Central memory CD8-positive, alpha-beta T cell (primary cell): ENCODE measurements at regions not wholly inside any gene's neighbourhood (a gene's known extent, or its start where the extent isn't known, plus 50 kb on each side); places are given as distances from the start of the nearest gene placed in this dataset.

Experiments
- ATAC-seq: fragments of 150-1000 bp; cut with Tn5 transposase; replicated peaks from 2 replicates; pipeline ENCODE4 v1.10.0; 2022; ENCODE audit warnings: mild to moderate bottlenecking, moderate FRiP score, moderate number of reproducible peaks; ENCODE audit not compliant: poor library complexity, severe bottlenecking; ENCODE audit errors: extremely low read depth
- DNase-seq, 2 donors: peaks; one replicate each; pipeline ENCODE4 v3.0.0; 2021; ENCODE audit warnings: low spot score in 2 of 2
- H3K27ac Mint-ChIP-seq: one replicate; pipeline ENCODE4 v1.8.0; 2022; ENCODE audit warnings: low read depth, mild to moderate bottlenecking, moderate library complexity, mixed read lengths
- H3K27me3 Mint-ChIP-seq: one replicate; pipeline ENCODE4 v1.8.0; 2022; ENCODE audit warnings: mixed read lengths
- H3K36me3 Mint-ChIP-seq: one replicate; pipeline ENCODE4 v1.8.0; 2022; ENCODE audit warnings: mild to moderate bottlenecking, moderate library complexity, mixed read lengths; ENCODE audit not compliant: insufficient read depth
- H3K4me1 Mint-ChIP-seq: one replicate; pipeline ENCODE4 v1.8.0; 2022; ENCODE audit warnings: mixed read lengths
- H3K4me3 Mint-ChIP-seq: one replicate; pipeline ENCODE4 v1.8.0; 2022; ENCODE audit warnings: mild to moderate bottlenecking, moderate library complexity, mixed read lengths
- H3K9me3 Mint-ChIP-seq: one replicate; pipeline ENCODE4 v1.8.0; 2022; ENCODE audit warnings: mixed read lengths

GRCh38 chr5:56513141-56513540 lies 280.0 kb upstream of the ANKRD55 start:
- H3K4me1 Mint-ChIP-seq = no peaks in the 10 kb centered on the region
- peaks cover 8% of the 10 kb centered on the region for H3K27me3 Mint-ChIP-seq
- H3K36me3 Mint-ChIP-seq = no peaks in the 10 kb centered on the region
- DNase-seq (no peak), ATAC-seq (no peak)
- no peak overlapping the region for H3K27ac Mint-ChIP-seq
- no peaks in the 10 kb centered on the region for H3K9me3 Mint-ChIP-seq
- no peak overlapping the region for H3K4me3 Mint-ChIP-seq

- Mint-ChIP-seq H3K4me3 (no peak overlapping the region), H3K9me3 (no peaks in the 10 kb centered on the region), H3K27me3 (peaks cover 8% of the 10 kb centered on the region), H3K4me1 (no peaks in the 10 kb centered on the region), H3K27ac (no peak overlapping the region), H3K36me3 (no peaks in the 10 kb centered on the region)
- ATAC-seq (no peak), DNase-seq (no peak)
These were observed 279.3 kb upstream of the ANKRD55 start for GRCh38 chr5:56512313-56512996.

GRCh38 chr5:56511326-56511841 lies 278.3 kb upstream of the ANKRD55 start:
- Mint-ChIP-seq H3K27ac (no peak overlapping the region), H3K36me3 (no peaks in the 10 kb centered on the region), H3K9me3 (no peaks in the 10 kb centered on the region), H3K27me3 (peaks cover 8% of the 10 kb centered on the region), H3K4me3 (no peak overlapping the region), H3K4me1 (no peaks in the 10 kb centered on the region)
- no peak for ATAC-seq
- DNase-seq = no peak

GRCh38 chr5:56508249-56508648 lies 275.1 kb upstream of the ANKRD55 start:
- Mint-ChIP-seq H3K4me1 (no peaks in the 10 kb centered on the region), H3K4me3 (no peak overlapping the region), H3K27me3 (peaks cover 8% of the 10 kb centered on the region), H3K36me3 (no peaks in the 10 kb centered on the region), H3K27ac (no peak overlapping the region), H3K9me3 (no peaks in the 10 kb centered on the region)
- DNase-seq = no peak
- no peak for ATAC-seq

- no peaks in the 10 kb centered on the region for H3K4me1 Mint-ChIP-seq
- no peak for ATAC-seq
- DNase-seq = no peak
- no peak overlapping the region for H3K27ac Mint-ChIP-seq
- no peaks in the 10 kb centered on the region for H3K9me3 Mint-ChIP-seq
- no peak overlapping the region for H3K4me3 Mint-ChIP-seq
- H3K36me3 Mint-ChIP-seq = no peaks in the 10 kb centered on the region
- H3K27me3 Mint-ChIP-seq = peaks cover 8% of the 10 kb centered on the region
These were observed 274.3 kb upstream of the ANKRD55 start for GRCh38 chr5:56507351-56507930.

GRCh38 chr5:56506211-56506965 lies 273.3 kb upstream of the ANKRD55 start:
- Mint-ChIP-seq H3K36me3 (no peaks in the 10 kb centered on the region), H3K4me1 (no peaks in the 10 kb centered on the region), H3K27me3 (peaks cover 8% of the 10 kb centered on the region), H3K4me3 (no peak overlapping the region), H3K9me3 (no peaks in the 10 kb centered on the region), H3K27ac (no peak overlapping the region)
- ATAC-seq (no peak), DNase-seq (no peak)

- Mint-ChIP-seq H3K27me3 (peaks cover 11% of the 10 kb centered on the region), H3K27ac (no peak overlapping the region), H3K9me3 (no peaks in the 10 kb centered on the region), H3K4me3 (no peak overlapping the region), H3K4me1 (no peaks in the 10 kb centered on the region), H3K36me3 (peaks cover 4% of the 10 kb centered on the region)
- DNase-seq = no peak
- no peak for ATAC-seq
These were observed 270.8 kb upstream of the ANKRD55 start for GRCh38 chr5:56503929-56504328.

- no peaks in the 10 kb centered on the region for H3K9me3 Mint-ChIP-seq
- no peaks in the 10 kb centered on the region for H3K4me1 Mint-ChIP-seq
These were observed 268.8 kb upstream of the ANKRD55 start for GRCh38 chr5:56501781-56502557.

GRCh38 chr5:56499901-56500300 lies 266.8 kb upstream of the ANKRD55 start:
- Mint-ChIP-seq H3K4me3 (no peak overlapping the region), H3K27me3 (peaks cover 14% of the 10 kb centered on the region), H3K36me3 (peaks cover 4% of the 10 kb centered on the region), H3K4me1 (no peaks in the 10 kb centered on the region), H3K27ac (no peak overlapping the region), H3K9me3 (no peaks in the 10 kb centered on the region)
- ATAC-seq (no peak), DNase-seq (no peak)

More at GRCh38 chr5:56501781-56502557, 268.8 kb upstream of the ANKRD55 start:
- Mint-ChIP-seq H3K4me3 (no peak overlapping the region), H3K27ac (no peak overlapping the region), H3K27me3 (peaks cover 11% of the 10 kb centered on the region), H3K36me3 (peaks cover 4% of the 10 kb centered on the region)
- no peak for DNase-seq
- ATAC-seq = no peak

GRCh38 chr5:56499491-56499890 lies 266.4 kb upstream of the ANKRD55 start:
- Mint-ChIP-seq H3K36me3 (peaks cover 4% of the 10 kb centered on the region), H3K4me3 (no peak overlapping the region), H3K9me3 (no peaks in the 10 kb centered on the region), H3K27ac (no peak overlapping the region), H3K4me1 (no peaks in the 10 kb centered on the region), H3K27me3 (peaks cover 18% of the 10 kb centered on the region)
- ATAC-seq = no peak
- no peak for DNase-seq

GRCh38 chr5:56498759-56499395 lies 265.7 kb upstream of the ANKRD55 start:
- no peak overlapping the region for H3K27ac Mint-ChIP-seq
- ATAC-seq (no peak), DNase-seq (no peak)
- no peaks in the 10 kb centered on the region for H3K4me1 Mint-ChIP-seq
- peaks cover 4% of the 10 kb centered on the region for H3K36me3 Mint-ChIP-seq
- H3K4me3 Mint-ChIP-seq = no peak overlapping the region
- H3K27me3 Mint-ChIP-seq = peaks cover 21% of the 10 kb centered on the region
- H3K9me3 Mint-ChIP-seq = no peaks in the 10 kb centered on the region

- H3K36me3 Mint-ChIP-seq = peaks cover 4% of the 10 kb centered on the region
- H3K27ac Mint-ChIP-seq = no peak overlapping the region
- H3K4me3 Mint-ChIP-seq = no peak overlapping the region
- no peaks in the 10 kb centered on the region for H3K4me1 Mint-ChIP-seq
- peaks cover 31% of the 10 kb centered on the region for H3K27me3 Mint-ChIP-seq
- DNase-seq = no peak
- no peak for ATAC-seq
- no peaks in the 10 kb centered on the region for H3K9me3 Mint-ChIP-seq
These were observed 263.5 kb upstream of the ANKRD55 start for GRCh38 chr5:56496581-56497063.
